Stimulated activated naive CD8-positive, alpha-beta T cell treated with anti-CD3 and anti-CD28 coated beads, Interleukin-15, amount 100 ng/mL, for 72 hours (primary cell): ENCODE measurements at regions not wholly inside any gene's neighbourhood (a gene's known extent, or its start where the extent isn't known, plus 50 kb on each side); places are given as distances from the start of the nearest gene placed in this dataset.

Source experiments
- ATAC-seq: fragments of 150-1000 bp; cut with Tn5 transposase; 2 replicates; pipeline ENCODE4 v1.10.0; 2021; ENCODE audit warnings: mild to moderate bottlenecking, moderate library complexity
- DNase-seq, 2 donors: peaks; one replicate each; pipeline ENCODE4 v3.0.0; 2021 to 2022
- H3K27ac Mint-ChIP-seq, 2 donors: one replicate each; pipeline ENCODE4 v1.8.0; 2022; ENCODE audit warnings: mild to moderate bottlenecking in 2 of 2, mixed read lengths in 2 of 2, moderate library complexity in 2 of 2
- H3K27me3 Mint-ChIP-seq: one replicate; pipeline ENCODE4 v1.8.0; 2022; ENCODE audit warnings: mixed read lengths
- H3K4me1 Mint-ChIP-seq: one replicate; pipeline ENCODE4 v1.8.0; 2022; ENCODE audit warnings: mild to moderate bottlenecking, mixed read lengths
- H3K4me3 Mint-ChIP-seq, 2 donors: one replicate each; pipeline ENCODE4 v1.8.0; 2022; ENCODE audit warnings: mild to moderate bottlenecking in 2 of 2, mixed read lengths in 2 of 2, moderate library complexity in 1 of 2
- H3K9me3 Mint-ChIP-seq, 2 donors: one replicate each; pipeline ENCODE4 v1.8.0; 2022; ENCODE audit warnings: mixed read lengths in 2 of 2

GRCh38 chr11:25876456-25876965 lies 455.4 kb upstream of the ANO3 start:
- H3K9me3 Mint-ChIP-seq, result peaks cover 4 to 8% of the 10 kb centered on the region in 2 donors
- H3K4me1 Mint-ChIP-seq, result no peaks in the 10 kb centered on the region
- no peak for ATAC-seq
- no peak overlapping the region for H3K4me3 Mint-ChIP-seq
- no peak for DNase-seq
- H3K27me3 Mint-ChIP-seq, result no peaks in the 10 kb centered on the region
- no peak overlapping the region for H3K27ac Mint-ChIP-seq

GRCh38 chr11:25886036-25886435 lies 445.9 kb upstream of the ANO3 start:
- Mint-ChIP-seq H3K27me3 (no peaks in the 10 kb centered on the region), H3K27ac (no peak overlapping the region), H3K4me1 (no peaks in the 10 kb centered on the region), H3K9me3 (peaks cover 0 to 17% of the 10 kb centered on the region in 2 donors), H3K4me3 (no peak overlapping the region)
- ATAC-seq, result no peak
- DNase-seq, result no peak

DNA sequence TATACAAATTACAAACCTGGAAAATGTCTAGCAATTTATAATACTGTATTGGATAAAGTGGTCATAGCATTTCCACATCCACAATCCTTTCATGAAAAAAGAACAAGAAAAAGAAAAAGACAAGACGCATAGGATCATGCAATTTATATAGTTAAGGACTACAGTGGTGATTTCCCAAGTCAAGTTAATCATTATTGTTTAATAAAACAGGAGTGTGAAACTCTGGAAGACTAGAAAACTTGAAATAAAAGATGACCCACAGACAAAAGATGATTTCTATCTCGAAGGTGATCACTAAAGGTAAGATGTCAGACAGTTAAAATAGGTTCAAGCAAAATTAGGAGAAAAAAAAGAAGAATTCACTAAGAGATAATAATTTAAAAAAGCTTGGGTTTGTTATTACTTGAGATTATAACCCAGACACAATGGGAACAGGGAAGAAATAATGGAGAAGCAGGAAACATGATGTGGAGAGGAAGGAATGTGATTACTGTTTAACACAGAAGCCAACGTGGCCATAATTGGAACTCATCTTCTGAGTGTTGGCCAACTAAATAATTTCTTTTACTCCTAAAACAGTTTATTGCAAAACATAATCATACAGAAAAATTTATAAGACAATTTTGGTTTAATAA lies 441.2 kb upstream of the ANO3 start:
- Mint-ChIP-seq H3K27me3 (no peaks in the 10 kb centered on the region), H3K27ac (no peak overlapping the region), H3K9me3 (peaks cover 0 to 7% of the 10 kb centered on the region in 2 donors), H3K4me3 (no peak overlapping the region), H3K4me1 (no peaks in the 10 kb centered on the region)
- DNase-seq, result no peak
- ATAC-seq, result no peak

GRCh38 chr11:25891960-25892359 lies 440.0 kb upstream of the ANO3 start:
- Mint-ChIP-seq H3K4me3 (no peak overlapping the region), H3K27me3 (no peaks in the 10 kb centered on the region), H3K4me1 (no peaks in the 10 kb centered on the region), H3K27ac (no peak overlapping the region), H3K9me3 (peaks cover 0 to 7% of the 10 kb centered on the region in 2 donors)
- no peak for ATAC-seq
- DNase-seq, result no peak

GRCh38 chr11:25899617-25900160 lies 432.2 kb upstream of the ANO3 start:
- H3K4me3 Mint-ChIP-seq, result no peak overlapping the region
- no peak for DNase-seq

GRCh38 chr11:25900814-25901213 lies 431.1 kb upstream of the ANO3 start:
- no peaks in the 10 kb centered on the region for H3K4me1 Mint-ChIP-seq
- no peaks in the 10 kb centered on the region for H3K27me3 Mint-ChIP-seq
- H3K27ac Mint-ChIP-seq, result no peak overlapping the region
- H3K9me3 Mint-ChIP-seq, result peaks cover 0 to 14% of the 10 kb centered on the region in 2 donors
- no peak overlapping the region for H3K4me3 Mint-ChIP-seq
- DNase-seq (no peak), ATAC-seq (no peak)

More at GRCh38 chr11:25899617-25900160, 432.2 kb upstream of the ANO3 start:
- no peak for ATAC-seq
- Mint-ChIP-seq H3K9me3 (peaks cover 0 to 14% of the 10 kb centered on the region in 2 donors), H3K27me3 (no peaks in the 10 kb centered on the region), H3K4me1 (no peaks in the 10 kb centered on the region), H3K27ac (no peak overlapping the region)

DNA sequence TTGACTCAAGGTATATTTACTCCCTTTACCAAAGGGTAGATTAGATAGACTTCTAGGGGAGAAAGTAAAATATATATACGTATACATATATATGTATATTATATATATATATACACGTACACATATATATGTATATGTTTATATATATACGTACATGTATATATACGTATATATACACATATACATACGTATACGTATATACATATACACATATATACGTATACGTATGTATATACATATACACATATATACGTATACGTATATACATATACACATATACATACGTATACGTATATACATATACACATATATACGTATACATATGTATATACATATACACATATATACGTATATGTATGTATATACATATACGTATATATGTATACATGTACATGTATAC lies 430.5 kb upstream of the ANO3 start:
- no peak for ATAC-seq
- Mint-ChIP-seq H3K4me1 (no peaks in the 10 kb centered on the region), H3K27me3 (no peaks in the 10 kb centered on the region), H3K4me3 (no peak overlapping the region), H3K27ac (no peak overlapping the region), H3K9me3 (peaks cover 0 to 14% of the 10 kb centered on the region in 2 donors)
- no peak for DNase-seq

DNA sequence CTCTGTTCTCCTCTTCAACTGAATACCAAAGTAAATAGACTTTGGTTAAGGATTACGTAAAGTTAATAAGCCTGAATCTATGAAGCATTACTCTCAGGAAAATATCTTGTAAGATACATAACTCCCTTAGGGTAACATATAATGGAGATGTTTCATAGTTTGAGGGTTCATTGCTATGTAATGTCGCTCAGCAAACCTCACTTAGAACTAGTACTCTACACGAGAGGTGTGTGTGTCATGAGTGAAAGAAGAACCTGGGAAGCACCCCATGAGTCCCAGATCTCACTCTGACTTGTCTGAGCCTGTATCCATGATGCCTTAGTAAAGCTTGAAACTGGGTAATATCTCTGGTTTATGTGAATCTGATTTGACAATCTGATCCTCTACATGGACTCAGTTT lies 429.5 kb upstream of the ANO3 start:
- Mint-ChIP-seq H3K9me3 (peaks cover 0 to 14% of the 10 kb centered on the region in 2 donors), H3K27me3 (no peaks in the 10 kb centered on the region), H3K4me1 (no peaks in the 10 kb centered on the region), H3K27ac (no peak overlapping the region), H3K4me3 (no peak overlapping the region)
- DNase-seq (no peak), ATAC-seq (no peak)

DNA sequence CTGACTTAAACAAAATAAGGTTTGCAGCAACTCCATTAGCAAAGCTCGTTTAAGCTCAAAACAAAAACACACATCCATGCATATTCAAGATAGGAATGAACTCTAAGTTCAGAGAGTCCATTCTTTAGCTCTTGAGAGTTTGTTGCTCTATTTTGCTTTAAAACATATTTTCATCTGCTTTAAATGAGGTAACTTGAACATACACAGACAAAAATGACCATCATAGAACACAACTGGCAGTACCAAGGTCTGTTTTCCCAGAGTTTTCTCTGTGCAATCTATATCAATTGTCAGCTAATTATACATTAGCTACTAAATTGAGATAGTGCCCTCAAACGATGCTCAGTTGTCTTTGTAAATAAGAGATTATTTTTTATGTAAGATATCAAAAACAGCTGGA lies 423.2 kb upstream of the ANO3 start:
- Mint-ChIP-seq H3K27me3 (no peaks in the 10 kb centered on the region), H3K27ac (no peak overlapping the region), H3K9me3 (peaks cover 0 to 5% of the 10 kb centered on the region in 2 donors), H3K4me1 (no peaks in the 10 kb centered on the region), H3K4me3 (no peak overlapping the region)
- DNase-seq, result no peak
- ATAC-seq, result no peak

DNA sequence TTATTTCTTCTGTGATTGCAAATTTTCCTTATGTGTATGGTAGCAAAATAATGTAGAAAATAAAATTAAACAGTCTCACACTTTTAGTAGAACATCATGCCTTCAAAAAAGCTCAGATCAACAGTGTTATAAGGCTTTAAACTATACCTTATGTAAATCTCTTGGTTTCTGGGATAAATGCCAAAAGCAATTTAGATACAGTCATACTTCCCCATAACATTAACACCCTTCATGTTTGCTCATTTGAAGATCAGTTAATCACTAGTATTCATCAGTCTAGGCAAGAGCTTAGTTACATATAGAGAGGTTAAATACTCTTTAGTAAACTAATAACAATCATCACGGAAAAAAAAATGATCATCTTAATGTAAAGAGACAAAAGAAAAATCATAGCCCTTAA lies 421.8 kb upstream of the ANO3 start:
- Mint-ChIP-seq H3K9me3 (peaks cover 0 to 7% of the 10 kb centered on the region in 2 donors), H3K27ac (no peak overlapping the region), H3K4me1 (no peaks in the 10 kb centered on the region), H3K27me3 (no peaks in the 10 kb centered on the region), H3K4me3 (no peak overlapping the region)
- ATAC-seq (no peak), DNase-seq (no peak)

DNA sequence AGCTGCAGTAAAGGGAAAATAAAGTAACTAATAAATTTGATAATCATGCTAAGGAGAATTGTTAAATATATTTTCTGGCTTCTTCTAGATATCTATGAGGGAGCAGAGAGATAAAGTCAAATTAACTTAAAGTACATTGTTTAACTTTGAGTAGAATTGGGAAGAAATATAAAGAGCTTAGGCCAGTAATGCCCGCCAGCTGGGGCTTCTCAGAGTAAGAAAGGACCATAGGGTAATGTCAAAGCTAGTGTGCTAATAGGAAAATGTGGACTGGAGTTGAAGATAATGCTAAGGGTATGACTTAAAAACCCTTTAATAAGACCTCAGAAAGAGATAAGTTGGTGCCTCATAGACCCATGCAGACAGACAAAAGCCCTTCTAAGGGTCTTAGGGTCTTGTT lies 411.6 kb upstream of the ANO3 start:
- H3K4me1 Mint-ChIP-seq, result no peaks in the 10 kb centered on the region

DNA sequence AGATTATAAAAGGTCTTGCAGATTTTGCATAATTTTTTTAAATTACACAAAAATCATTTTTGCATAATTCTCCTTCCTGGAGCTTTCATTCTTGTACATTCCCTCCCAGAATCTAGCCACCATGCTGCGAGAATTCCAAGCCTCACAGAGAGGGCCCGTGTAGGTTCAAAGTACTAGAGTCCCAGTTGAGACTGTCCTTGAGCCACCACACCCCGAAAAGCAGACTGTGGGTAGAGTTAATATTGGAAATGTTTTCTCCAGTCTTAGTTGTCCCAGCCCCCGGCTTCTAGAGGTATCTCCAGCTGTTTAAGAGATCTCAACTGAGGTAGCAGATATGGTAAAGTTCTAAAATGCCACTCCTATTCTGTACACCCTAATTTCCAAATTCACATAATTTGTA lies 407.3 kb upstream of the ANO3 start:
- Mint-ChIP-seq H3K27me3 (no peaks in the 10 kb centered on the region), H3K27ac (no peak overlapping the region), H3K4me1 (no peaks in the 10 kb centered on the region), H3K4me3 (no peak overlapping the region), H3K9me3 (peaks cover 14 to 25% of the 10 kb centered on the region in 2 donors)
- no peak for DNase-seq
- ATAC-seq, result no peak

More for the DNA sequence above, 411.6 kb upstream of the ANO3 start:
- H3K9me3 Mint-ChIP-seq, result peaks cover 18 to 25% of the 10 kb centered on the region in 2 donors
- H3K4me3 Mint-ChIP-seq, result no peak overlapping the region
- no peak overlapping the region for H3K27ac Mint-ChIP-seq
- ATAC-seq (no peak), DNase-seq (no peak)
- H3K27me3 Mint-ChIP-seq, result no peaks in the 10 kb centered on the region

- DNase-seq (no peak), ATAC-seq (no peak)
- H3K27me3 Mint-ChIP-seq, result no peaks in the 10 kb centered on the region
- H3K27ac Mint-ChIP-seq, result no peak overlapping the region
- H3K4me1 Mint-ChIP-seq, result no peaks in the 10 kb centered on the region
- peaks cover 14 to 18% of the 10 kb centered on the region in 2 donors for H3K9me3 Mint-ChIP-seq
- H3K4me3 Mint-ChIP-seq, result no peak overlapping the region
Observed at GRCh38 chr11:25925359-25925758, 406.6 kb upstream of the ANO3 start.

DNA sequence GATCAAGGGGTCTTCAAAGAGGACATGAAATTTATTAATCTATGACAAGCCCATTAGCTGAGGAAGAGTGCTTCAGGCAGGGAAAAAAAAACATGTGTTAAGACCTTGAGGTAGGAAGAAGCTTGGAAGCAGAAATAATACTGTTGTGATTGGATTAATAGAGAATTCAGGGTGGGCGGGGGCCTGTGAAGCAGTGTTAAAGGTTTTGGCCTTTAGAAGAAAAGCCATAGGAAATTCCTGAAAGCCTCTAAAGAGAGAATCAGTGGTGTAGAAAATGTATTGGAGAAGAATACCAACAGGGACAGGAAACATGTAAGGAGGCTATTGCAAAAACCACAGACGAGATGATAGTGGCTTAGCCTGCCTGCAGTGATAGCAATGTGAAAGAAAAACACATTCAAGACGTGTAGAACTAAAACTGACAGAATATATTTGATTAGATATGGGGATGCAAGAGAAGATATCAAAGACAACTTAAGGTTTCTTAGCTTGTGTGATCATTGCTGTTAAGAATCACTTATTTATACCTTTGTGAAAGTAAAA lies 404.4 kb upstream of the ANO3 start:
- Mint-ChIP-seq H3K4me3 (no peak overlapping the region), H3K27me3 (no peaks in the 10 kb centered on the region), H3K9me3 (peaks cover 10 to 18% of the 10 kb centered on the region in 2 donors), H3K27ac (no peak overlapping the region), H3K4me1 (no peaks in the 10 kb centered on the region)
- no peak for DNase-seq
- no peak for ATAC-seq

DNA sequence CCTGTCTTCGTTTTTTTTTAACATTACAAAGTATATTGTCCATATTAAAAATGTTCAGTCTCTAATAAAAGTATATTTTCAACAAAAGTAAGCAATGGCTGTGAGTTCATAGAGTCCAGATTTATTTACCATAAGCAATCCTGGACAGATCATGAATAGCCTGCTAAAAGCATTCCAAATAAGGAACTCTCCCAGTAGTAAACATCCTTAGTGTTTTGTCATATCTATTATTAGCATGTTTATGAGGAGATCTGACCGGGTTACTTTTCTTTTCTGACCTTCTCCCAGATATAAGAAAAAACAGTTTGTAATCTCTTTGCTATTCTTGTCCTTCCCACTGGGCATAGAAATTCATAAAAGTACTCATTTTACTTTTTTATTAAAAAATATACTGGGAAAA lies 403.9 kb upstream of the ANO3 start:
- Mint-ChIP-seq H3K27me3 (no peaks in the 10 kb centered on the region), H3K9me3 (peaks cover 5 to 13% of the 10 kb centered on the region in 2 donors), H3K27ac (no peak overlapping the region), H3K4me3 (no peak overlapping the region), H3K4me1 (no peaks in the 10 kb centered on the region)
- ATAC-seq (no peak), DNase-seq (no peak)

DNA sequence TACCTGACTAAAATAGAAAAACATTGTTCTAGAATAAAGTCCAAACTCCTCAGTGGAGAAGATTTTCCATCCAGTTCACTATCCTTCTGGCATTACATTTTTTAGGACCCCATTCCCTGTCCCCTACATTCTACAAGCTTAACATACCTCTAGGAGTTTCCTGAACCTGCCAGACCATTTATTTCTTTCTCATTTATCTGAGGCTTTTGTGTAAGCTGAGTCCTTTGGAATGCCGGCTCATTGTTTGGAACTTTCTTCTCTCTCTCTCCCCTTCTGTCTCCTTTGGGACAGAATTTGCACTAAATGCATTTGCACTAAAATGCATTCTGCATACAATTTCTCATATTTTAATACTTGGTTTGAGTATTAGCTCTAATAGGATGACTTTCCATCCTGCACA lies 393.0 kb upstream of the ANO3 start:
- Mint-ChIP-seq H3K4me1 (no peaks in the 10 kb centered on the region), H3K9me3 (peaks cover 0 to 8% of the 10 kb centered on the region in 2 donors), H3K4me3 (no peak overlapping the region), H3K27me3 (no peaks in the 10 kb centered on the region), H3K27ac (no peak overlapping the region)
- DNase-seq (no peak), ATAC-seq (no peak)
